ENCODE measurements at regions not wholly inside any gene's neighbourhood (a gene's known extent, or its start where the extent isn't known, plus 50 kb on each side); places are given as distances from the start of the nearest gene placed in this dataset.

- H3K27me3 ChIP-seq (replicated peaks in 1 of 7) = peaks cover 0 to 12% (median 0%) of the 10 kb centered on the region in 7 donors
- H3K4me3 ChIP-seq = no peak overlapping the region
- intact Hi-C loops (cut with DNase I; ENCODE audit: low total_unique reads) = no loop called here
- 74 to 87% (median 81%) methylated on average over 2 of the region's 2 CpGs for WGBS, 5 donors
- H3K4me1 ChIP-seq = no peaks in the 10 kb centered on the region
- peaks cover 0 to 6% (median 1%) of the 10 kb centered on the region in 8 donors for H3K9me3 ChIP-seq
- no peaks in the 10 kb centered on the region for H3K36me3 ChIP-seq
- no peak overlapping the region for H3K27ac ChIP-seq
- TF ChIP-seq POLR2AphosphoS5 (IDR thresholded peaks at IDR 0.05) = no peak
- TF ChIP-seq POLR2A (IDR thresholded peaks at IDR 0.05) = no peak
- DNase-seq = no peak
These were observed 101.9 kb upstream of the MOCS1 start for GRCh38 chr6:40036186-40036585.

- Histone ChIP-seq H3K4me3 (no peak overlapping the region), H3K9me3 (no peaks in the 10 kb centered on the region), H3K27me3 (replicated peaks in 1 of 7) (peaks cover 0 to 8% (median 0%) of the 10 kb centered on the region in 7 donors), H3K4me1 (no peaks in the 10 kb centered on the region), H3K36me3 (no peaks in the 10 kb centered on the region), H3K27ac (no peak overlapping the region)
- WGBS, 5 donors = 81 to 96% (median 93%) methylated on average over 1 of the region's 1 CpG
- DNase-seq = no peak
- TF ChIP-seq CTCF (IDR thresholded peaks at IDR 0.05 in 8 of 11, conservative IDR thresholded peaks at IDR 0.05 in 3 of 11) = no peak
- no peak for TF ChIP-seq POLR2AphosphoS5 (IDR thresholded peaks at IDR 0.05)
- no peak for TF ChIP-seq POLR2A (IDR thresholded peaks at IDR 0.05)
- intact Hi-C loops (cut with DNase I; ENCODE audit: low total_unique reads) = no loop called here
These were observed 94.2 kb upstream of the MOCS1 start for GRCh38 chr6:40028449-40028848.

GRCh38 chr6:40022867-40023266, 88.6 kb upstream of the MOCS1 start:
- DNase-seq = no peak
- no peak for TF ChIP-seq POLR2AphosphoS5 (IDR thresholded peaks at IDR 0.05)
- no peak for TF ChIP-seq POLR2A (IDR thresholded peaks at IDR 0.05)
- TF ChIP-seq CTCF (IDR thresholded peaks at IDR 0.05 in 8 of 11, conservative IDR thresholded peaks at IDR 0.05 in 3 of 11) = no peak
- no peak overlapping the region for H3K4me3 ChIP-seq
- H3K9me3 ChIP-seq = peaks cover 0 to 24% (median 17%) of the 10 kb centered on the region in 8 donors
- H3K27ac ChIP-seq = no peak overlapping the region
- no peaks in the 10 kb centered on the region for H3K4me1 ChIP-seq
- H3K27me3 ChIP-seq (replicated peaks in 1 of 7) = peaks cover 0 to 19% (median 0%) of the 10 kb centered on the region in 7 donors
- no peaks in the 10 kb centered on the region for H3K36me3 ChIP-seq
- WGBS, 5 donors = 76 to 95% (median 82%) methylated on average over 6 of the region's 6 CpGs
- intact Hi-C loops (cut with DNase I; ENCODE audit: low total_unique reads) = no loop called here

GRCh38 chr6:40020166-40020565, 85.9 kb upstream of the MOCS1 start:
- intact Hi-C loops (cut with DNase I; ENCODE audit: low total_unique reads) = no loop called here
- no peak for DNase-seq
- H3K27me3 ChIP-seq (replicated peaks in 1 of 7) = peaks cover 0 to 13% (median 0%) of the 10 kb centered on the region in 7 donors
- H3K4me3 ChIP-seq = no peak overlapping the region
- no peaks in the 10 kb centered on the region for H3K36me3 ChIP-seq
- TF ChIP-seq POLR2AphosphoS5 (IDR thresholded peaks at IDR 0.05) = no peak
- TF ChIP-seq POLR2A (IDR thresholded peaks at IDR 0.05) = no peak
- no peak for TF ChIP-seq CTCF (IDR thresholded peaks at IDR 0.05 in 8 of 11, conservative IDR thresholded peaks at IDR 0.05 in 3 of 11)
- H3K9me3 ChIP-seq = peaks cover 3 to 45% (median 28%) of the 10 kb centered on the region in 8 donors
- H3K4me1 ChIP-seq = no peaks in the 10 kb centered on the region
- no peak overlapping the region for H3K27ac ChIP-seq

- H3K27ac ChIP-seq = no peak overlapping the region
- WGBS, 5 donors = 86 to 98% (median 91%) methylated on average over 1 of the region's 1 CpG
- H3K36me3 ChIP-seq = no peaks in the 10 kb centered on the region
- TF ChIP-seq POLR2A (IDR thresholded peaks at IDR 0.05) (no peak), POLR2AphosphoS5 (IDR thresholded peaks at IDR 0.05) (no peak), CTCF (IDR thresholded peaks at IDR 0.05 in 8 of 11, conservative IDR thresholded peaks at IDR 0.05 in 3 of 11) (no peak)
- intact Hi-C loops (cut with DNase I; ENCODE audit: low total_unique reads) = no loop called here
- H3K4me3 ChIP-seq = no peak overlapping the region
- H3K4me1 ChIP-seq = no peaks in the 10 kb centered on the region
- no peak for DNase-seq
- H3K9me3 ChIP-seq = peaks cover 3 to 45% (median 28%) of the 10 kb centered on the region in 8 donors
- no peaks in the 10 kb centered on the region for H3K27me3 ChIP-seq (replicated peaks in 1 of 7)
These were observed 81.3 kb upstream of the MOCS1 start for GRCh38 chr6:40015530-40015929.
